Osteocyte (in vitro differentiated cells): ENCODE measurements at regions not wholly inside any gene's neighbourhood (a gene's known extent, or its start where the extent isn't known, plus 50 kb on each side); places are given as distances from the start of the nearest gene placed in this dataset.

Experiments used
- DNase-seq: peaks from one replicate; pipeline ENCODE4 v3.0.0; 2021; ENCODE audit warnings: mixed read lengths; ENCODE audit not compliant: unreplicated experiment; ENCODE audit errors: extremely low spot score
- H3K27ac Mint-ChIP-seq: one replicate; pipeline ENCODE4 v1.8.0; 2021; ENCODE audit warnings: mild to moderate bottlenecking, mixed read lengths; ENCODE audit not compliant: unreplicated experiment
- H3K27me3 Mint-ChIP-seq: one replicate; pipeline ENCODE4 v1.8.0; 2021; ENCODE audit warnings: mixed read lengths; ENCODE audit not compliant: unreplicated experiment
- H3K36me3 Mint-ChIP-seq: one replicate; pipeline ENCODE4 v1.8.0; 2021; ENCODE audit warnings: mixed read lengths; ENCODE audit not compliant: unreplicated experiment
- H3K4me1 Mint-ChIP-seq: one replicate; pipeline ENCODE4 v1.8.0; 2021; ENCODE audit warnings: mixed read lengths; ENCODE audit not compliant: unreplicated experiment
- H3K4me3 Mint-ChIP-seq: one replicate; pipeline ENCODE4 v1.8.0; 2021; ENCODE audit warnings: mild to moderate bottlenecking, moderate library complexity, mixed read lengths; ENCODE audit not compliant: unreplicated experiment
- H3K9me3 Mint-ChIP-seq: one replicate; pipeline ENCODE4 v1.8.0; 2021; ENCODE audit warnings: mixed read lengths; ENCODE audit not compliant: unreplicated experiment
- TF ChIP-seq, protein P1 (sequence below): fragments of 200-600 bp; sonication (generic); IDR thresholded peaks from 2 replicates; pipeline ENCODE4 v1.5.0; 2021; ENCODE audit warnings: antibody characterized with exemption, mild to moderate bottlenecking, moderate library complexity

DNA sequence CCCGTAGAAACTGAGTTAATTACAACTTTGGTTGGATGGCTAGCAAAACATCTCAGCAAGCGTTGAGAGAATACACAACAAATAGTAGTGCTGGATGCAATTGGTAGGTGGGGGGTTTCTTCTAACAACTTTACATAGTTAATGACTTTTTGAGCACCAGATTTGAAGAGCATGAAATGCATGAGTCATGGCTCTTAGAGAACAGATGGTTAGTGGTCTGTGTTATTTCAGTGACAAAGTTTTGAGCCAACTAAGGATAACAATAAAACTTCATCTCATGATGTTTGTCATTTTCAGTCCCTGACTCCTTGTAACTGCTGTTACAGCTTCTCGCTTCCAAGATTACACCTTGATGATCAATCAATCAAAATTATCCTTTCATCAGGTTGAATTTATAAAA, 399.0 kb upstream of the BRINP1 start:
- TF ChIP-seq, protein P1, sequence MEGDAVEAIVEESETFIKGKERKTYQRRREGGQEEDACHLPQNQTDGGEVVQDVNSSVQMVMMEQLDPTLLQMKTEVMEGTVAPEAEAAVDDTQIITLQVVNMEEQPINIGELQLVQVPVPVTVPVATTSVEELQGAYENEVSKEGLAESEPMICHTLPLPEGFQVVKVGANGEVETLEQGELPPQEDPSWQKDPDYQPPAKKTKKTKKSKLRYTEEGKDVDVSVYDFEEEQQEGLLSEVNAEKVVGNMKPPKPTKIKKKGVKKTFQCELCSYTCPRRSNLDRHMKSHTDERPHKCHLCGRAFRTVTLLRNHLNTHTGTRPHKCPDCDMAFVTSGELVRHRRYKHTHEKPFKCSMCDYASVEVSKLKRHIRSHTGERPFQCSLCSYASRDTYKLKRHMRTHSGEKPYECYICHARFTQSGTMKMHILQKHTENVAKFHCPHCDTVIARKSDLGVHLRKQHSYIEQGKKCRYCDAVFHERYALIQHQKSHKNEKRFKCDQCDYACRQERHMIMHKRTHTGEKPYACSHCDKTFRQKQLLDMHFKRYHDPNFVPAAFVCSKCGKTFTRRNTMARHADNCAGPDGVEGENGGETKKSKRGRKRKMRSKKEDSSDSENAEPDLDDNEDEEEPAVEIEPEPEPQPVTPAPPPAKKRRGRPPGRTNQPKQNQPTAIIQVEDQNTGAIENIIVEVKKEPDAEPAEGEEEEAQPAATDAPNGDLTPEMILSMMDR, result no peak
- Mint-ChIP-seq H3K4me3 (no peak overlapping the region), H3K27me3 (no peaks in the 10 kb centered on the region), H3K27ac (no peak overlapping the region), H3K36me3 (no peaks in the 10 kb centered on the region), H3K9me3 (no peaks in the 10 kb centered on the region), H3K4me1 (no peaks in the 10 kb centered on the region)
- no peak for DNase-seq

GRCh38 chr9:119765632-119766175, 396.5 kb upstream of the BRINP1 start:
- Mint-ChIP-seq H3K4me1 (no peaks in the 10 kb centered on the region), H3K9me3 (no peaks in the 10 kb centered on the region), H3K27me3 (no peaks in the 10 kb centered on the region), H3K4me3 (no peak overlapping the region), H3K36me3 (no peaks in the 10 kb centered on the region), H3K27ac (no peak overlapping the region)
- TF ChIP-seq, protein P1, result no peak
- DNase-seq, result no peak

GRCh38 chr9:119763260-119763659, 394.0 kb upstream of the BRINP1 start:
- Mint-ChIP-seq H3K27ac (no peak overlapping the region), H3K36me3 (no peaks in the 10 kb centered on the region), H3K27me3 (no peaks in the 10 kb centered on the region), H3K4me3 (no peak overlapping the region), H3K4me1 (no peaks in the 10 kb centered on the region), H3K9me3 (no peaks in the 10 kb centered on the region)
- TF ChIP-seq, protein P1, result no peak
- DNase-seq, result no peak

DNA sequence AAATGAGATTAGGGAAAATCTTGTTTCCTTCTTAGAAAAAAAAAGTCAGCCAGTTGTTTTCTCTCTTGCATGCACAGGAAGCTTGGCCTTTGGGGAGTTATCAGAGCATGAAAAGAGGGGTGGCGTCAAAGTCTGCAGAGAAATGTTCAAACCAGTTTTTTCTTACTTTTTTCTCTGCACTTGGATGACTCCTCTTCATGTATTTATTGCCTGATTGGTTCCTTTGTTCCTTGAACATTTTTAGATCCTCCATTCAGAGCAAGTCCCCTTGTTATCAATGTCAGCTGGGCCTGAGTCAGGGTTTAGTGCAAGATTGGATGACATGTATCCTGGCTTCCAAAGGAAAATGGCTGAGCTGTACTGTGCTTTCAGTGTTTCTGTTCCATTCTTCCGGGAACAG, 392.6 kb upstream of the BRINP1 start:
- Mint-ChIP-seq H3K27me3 (no peaks in the 10 kb centered on the region), H3K36me3 (no peaks in the 10 kb centered on the region)

GRCh38 chr9:119758990-119759389, 389.8 kb upstream of the BRINP1 start:
- Mint-ChIP-seq H3K27ac (no peak overlapping the region), H3K9me3 (peaks cover 5% of the 10 kb centered on the region), H3K36me3 (no peaks in the 10 kb centered on the region), H3K27me3 (no peaks in the 10 kb centered on the region), H3K4me1 (no peaks in the 10 kb centered on the region), H3K4me3 (no peak overlapping the region)
- TF ChIP-seq, protein P1, result no peak
- no peak for DNase-seq

More for the DNA sequence above, 392.6 kb upstream of the BRINP1 start:
- no peak overlapping the region for H3K4me3 Mint-ChIP-seq
- H3K27ac Mint-ChIP-seq, result no peak overlapping the region
- DNase-seq, result no peak
- H3K9me3 Mint-ChIP-seq, result no peaks in the 10 kb centered on the region
- no peaks in the 10 kb centered on the region for H3K4me1 Mint-ChIP-seq
- TF ChIP-seq, protein P1, result no peak
